Osteoblast (primary cell): ENCODE measurements at regions not wholly inside any gene's neighbourhood (a gene's known extent, or its start where the extent isn't known, plus 50 kb on each side); places are given as distances from the start of the nearest gene placed in this dataset.

Experiments used
- DNase-seq: peaks from one replicate; pipeline ENCODE4 v3.0.0; 2011; ENCODE audit warnings: low spot score, mixed read lengths; ENCODE audit not compliant: insufficient read length; ENCODE audit errors: missing footprints
- H2AFZ ChIP-seq: 2 replicates; pipeline ENCODE4 v1.6.0; 2011; ENCODE audit warnings: mild to moderate bottlenecking, low read length
- H3K27ac ChIP-seq: 2 replicates; pipeline ENCODE4 v1.5.1; 2011; ENCODE audit warnings: mild to moderate bottlenecking, low read depth, low read length, moderate library complexity
- H3K27me3 ChIP-seq: 2 replicates; pipeline ENCODE4 v1.6.0; 2012; ENCODE audit warnings: mild to moderate bottlenecking, control low read depth, inconsistent platforms, low read length, moderate library complexity; ENCODE audit not compliant: insufficient read depth
- H3K36me3 ChIP-seq: 2 replicates; pipeline ENCODE4 v1.5.1; 2011; ENCODE audit warnings: mild to moderate bottlenecking, low read length, control low read depth, moderate library complexity; ENCODE audit not compliant: insufficient read depth
- H3K4me1 ChIP-seq: 2 replicates; pipeline ENCODE4 v1.5.1; 2011; ENCODE audit warnings: mild to moderate bottlenecking, low read length, control low read depth, moderate library complexity; ENCODE audit not compliant: insufficient read depth
- H3K4me2 ChIP-seq: 2 replicates; pipeline ENCODE4 v1.6.0; 2011; ENCODE audit warnings: mild to moderate bottlenecking, low read length; ENCODE audit not compliant: insufficient read depth
- H3K4me3 ChIP-seq: fragments of 200-600 bp; sonication (generic); 3 replicates; pipeline ENCODE4 v1.5.1; 2012; ENCODE audit warnings: mild to moderate bottlenecking, low read length, inconsistent platforms; ENCODE audit not compliant: insufficient read depth
- H3K79me2 ChIP-seq: 2 replicates; pipeline ENCODE4 v1.6.0; 2012; ENCODE audit warnings: mild to moderate bottlenecking, low read length, control low read depth, inconsistent platforms; ENCODE audit not compliant: insufficient read depth
- H3K9me3 ChIP-seq: 2 replicates; pipeline ENCODE4 v1.5.1; 2011; ENCODE audit warnings: low read depth, low read length, control low read depth
- H4K20me1 ChIP-seq: 2 replicates; pipeline ENCODE4 v1.6.0; 2012; ENCODE audit warnings: mild to moderate bottlenecking, low read length, control low read depth; ENCODE audit not compliant: insufficient read depth
- TF ChIP-seq, protein P1 (sequence below): IDR thresholded peaks from 2 replicates; pipeline ENCODE4 v1.5.1; 2011; ENCODE audit warnings: mild to moderate bottlenecking, low read depth, low read length, moderate library complexity; ENCODE audit errors: extremely low read depth

DNA sequence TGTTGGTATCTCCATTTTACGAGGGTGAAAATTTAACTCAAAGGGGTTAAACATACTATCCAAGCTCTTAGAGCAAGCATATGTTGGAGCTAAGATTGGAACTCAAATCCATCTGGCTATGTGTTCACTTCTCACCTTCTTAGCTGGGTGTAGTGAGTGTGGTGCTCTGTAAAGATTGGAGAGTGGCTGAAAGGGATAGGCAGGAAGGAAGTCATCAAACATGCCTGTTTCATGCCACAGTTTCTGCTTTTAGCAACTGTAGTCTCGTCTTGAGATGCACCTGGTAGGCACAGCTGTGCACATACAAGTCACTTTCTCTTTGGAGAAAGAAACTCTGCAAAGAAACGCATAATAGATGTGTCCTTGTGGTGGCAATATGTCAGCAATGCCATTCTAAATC, 189.1 kb upstream of the MDFIC2 start:
- no peak for DNase-seq

DNA sequence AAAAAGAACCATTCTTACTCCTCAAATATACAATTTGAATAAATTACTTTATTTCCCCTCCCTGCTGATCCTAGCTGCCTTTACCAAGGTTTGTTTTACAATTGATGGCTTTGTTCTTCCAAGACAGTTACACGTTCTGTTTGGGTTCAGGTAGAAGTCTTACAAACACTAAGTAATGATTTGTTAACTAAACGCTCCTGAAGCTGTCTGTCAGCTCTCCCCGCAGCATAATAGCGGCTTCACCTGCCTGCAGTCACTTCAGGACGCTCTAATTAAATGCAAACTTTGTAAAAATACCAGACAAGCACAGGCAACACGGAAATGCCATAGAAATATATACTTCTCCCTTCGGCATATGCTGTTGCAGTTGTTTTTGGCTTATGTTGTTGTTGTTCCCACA, 176.4 kb upstream of the MDFIC2 start:
- Histone ChIP-seq H3K4me2 (no peak overlapping the region), H3K9me3 (no peaks in the 10 kb centered on the region), H3K4me3 (no peak overlapping the region), H3K4me1 (no peaks in the 10 kb centered on the region), H3K27ac (no peak overlapping the region), H3K79me2 (no peaks in the 10 kb centered on the region), H2AFZ (no peak overlapping the region), H4K20me1 (no peaks in the 10 kb centered on the region), H3K36me3 (no peaks in the 10 kb centered on the region), H3K27me3 (peaks cover 42% of the 10 kb centered on the region)
- TF ChIP-seq, protein P1, sequence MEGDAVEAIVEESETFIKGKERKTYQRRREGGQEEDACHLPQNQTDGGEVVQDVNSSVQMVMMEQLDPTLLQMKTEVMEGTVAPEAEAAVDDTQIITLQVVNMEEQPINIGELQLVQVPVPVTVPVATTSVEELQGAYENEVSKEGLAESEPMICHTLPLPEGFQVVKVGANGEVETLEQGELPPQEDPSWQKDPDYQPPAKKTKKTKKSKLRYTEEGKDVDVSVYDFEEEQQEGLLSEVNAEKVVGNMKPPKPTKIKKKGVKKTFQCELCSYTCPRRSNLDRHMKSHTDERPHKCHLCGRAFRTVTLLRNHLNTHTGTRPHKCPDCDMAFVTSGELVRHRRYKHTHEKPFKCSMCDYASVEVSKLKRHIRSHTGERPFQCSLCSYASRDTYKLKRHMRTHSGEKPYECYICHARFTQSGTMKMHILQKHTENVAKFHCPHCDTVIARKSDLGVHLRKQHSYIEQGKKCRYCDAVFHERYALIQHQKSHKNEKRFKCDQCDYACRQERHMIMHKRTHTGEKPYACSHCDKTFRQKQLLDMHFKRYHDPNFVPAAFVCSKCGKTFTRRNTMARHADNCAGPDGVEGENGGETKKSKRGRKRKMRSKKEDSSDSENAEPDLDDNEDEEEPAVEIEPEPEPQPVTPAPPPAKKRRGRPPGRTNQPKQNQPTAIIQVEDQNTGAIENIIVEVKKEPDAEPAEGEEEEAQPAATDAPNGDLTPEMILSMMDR: no peak
- no peak for DNase-seq

More for the DNA sequence above, 189.1 kb upstream of the MDFIC2 start:
- TF ChIP-seq, protein P1: no peak
- no peaks in the 10 kb centered on the region for H3K9me3 ChIP-seq
- H4K20me1 ChIP-seq: no peaks in the 10 kb centered on the region
- H3K4me1 ChIP-seq: no peaks in the 10 kb centered on the region
- no peak overlapping the region for H3K4me3 ChIP-seq
- H3K79me2 ChIP-seq: no peaks in the 10 kb centered on the region
- no peaks in the 10 kb centered on the region for H3K36me3 ChIP-seq
- H3K27me3 ChIP-seq: peaks cover 32% of the 10 kb centered on the region
- H3K27ac ChIP-seq: no peak overlapping the region
- no peak overlapping the region for H3K4me2 ChIP-seq
- H2AFZ ChIP-seq: no peak overlapping the region

DNA sequence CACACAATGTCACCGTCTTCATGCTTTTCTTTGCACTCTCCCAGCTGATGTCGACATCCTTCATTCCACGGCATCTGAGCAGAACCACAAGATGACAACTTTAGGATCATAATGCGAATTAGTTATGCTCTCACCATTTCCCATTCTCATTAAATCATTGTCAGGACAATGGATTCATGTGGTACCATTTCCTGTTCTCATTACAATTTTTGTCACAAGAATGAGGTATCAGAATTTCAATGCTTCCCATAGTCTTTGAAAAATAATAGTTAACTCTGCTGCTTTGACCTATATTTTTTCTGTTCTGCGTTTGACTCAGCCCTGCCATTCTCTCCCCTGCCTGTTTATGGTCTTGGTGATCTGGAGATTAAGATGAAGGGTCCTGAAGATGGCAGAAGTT, 175.7 kb upstream of the MDFIC2 start:
- Histone ChIP-seq H2AFZ (no peak overlapping the region), H3K9me3 (no peaks in the 10 kb centered on the region), H4K20me1 (no peaks in the 10 kb centered on the region), H3K27me3 (peaks cover 38% of the 10 kb centered on the region), H3K27ac (no peak overlapping the region), H3K4me2 (no peak overlapping the region), H3K4me3 (no peak overlapping the region), H3K4me1 (no peaks in the 10 kb centered on the region), H3K79me2 (no peaks in the 10 kb centered on the region), H3K36me3 (no peaks in the 10 kb centered on the region)
- TF ChIP-seq, protein P1: no peak
- no peak for DNase-seq

DNA sequence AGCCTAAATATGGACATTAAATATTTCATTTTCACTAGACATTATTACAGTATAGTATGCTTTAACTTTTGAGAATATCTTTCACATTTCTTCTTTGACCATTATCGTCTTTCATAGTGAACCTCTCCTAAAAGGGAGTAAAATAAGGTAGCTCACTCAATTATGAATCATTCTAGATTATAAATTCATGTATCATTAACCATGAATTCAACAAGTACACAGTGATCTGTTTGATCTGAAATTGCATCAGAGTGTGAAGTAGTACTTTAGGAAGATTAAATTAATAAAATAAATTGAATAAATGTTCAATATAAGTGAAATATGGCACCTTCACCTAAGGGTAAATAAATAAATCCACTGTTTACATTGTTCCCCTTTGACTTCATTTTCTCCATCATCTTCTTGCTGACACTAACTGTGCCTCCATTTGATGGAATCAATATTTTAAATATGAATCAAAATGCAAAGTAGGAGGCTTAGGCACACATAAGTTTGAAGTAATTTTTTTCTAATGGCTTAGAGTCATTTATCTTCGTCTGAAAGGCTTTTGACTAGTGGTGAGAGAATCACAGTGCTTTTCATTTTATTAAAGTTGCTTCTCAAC, 174.1 kb upstream of the MDFIC2 start:
- Histone ChIP-seq H3K9me3 (no peaks in the 10 kb centered on the region), H3K4me2 (no peak overlapping the region), H3K79me2 (no peaks in the 10 kb centered on the region), H2AFZ (no peak overlapping the region), H3K36me3 (no peaks in the 10 kb centered on the region), H3K4me1 (no peaks in the 10 kb centered on the region), H3K4me3 (no peak overlapping the region), H3K27me3 (peaks cover 30% of the 10 kb centered on the region), H4K20me1 (no peaks in the 10 kb centered on the region), H3K27ac (no peak overlapping the region)
- no peak for DNase-seq
- TF ChIP-seq, protein P1: no peak
